ENCODE measurements at regions not wholly inside any gene's neighbourhood (a gene's known extent, or its start where the extent isn't known, plus 50 kb on each side); places are given as distances from the start of the nearest gene placed in this dataset.

GRCh38 chr2:193250389-193250788 lies 1055.7 kb upstream of the TMEFF2 start:
- TF ChIP-seq CTCF (IDR thresholded peaks at IDR 0.05; ENCODE audit: low read depth, low read length) (no peak), EZH2phosphoT487 (IDR thresholded peaks at IDR 0.05; ENCODE audit: low read depth) (no peak)
- Histone ChIP-seq H3K9ac (ENCODE audit: low read length) (no peak overlapping the region), H3K27ac (ENCODE audit: low read length) (no peak overlapping the region), H3K4me1 (ENCODE audit: low read length) (no peaks in the 10 kb centered on the region), H3K4me3 (ENCODE audit: low read length) (no peak overlapping the region), H2AFZ (ENCODE audit: low read depth, low read length) (no peak overlapping the region), H3K27me3 (ENCODE audit: low read depth, low read length) (no peaks in the 10 kb centered on the region), H4K20me1 (ENCODE audit: insufficient read depth, low read length) (no peaks in the 10 kb centered on the region), H3K9me3 (ENCODE audit: insufficient read depth, low read length) (no peaks in the 10 kb centered on the region), H3K4me2 (ENCODE audit: low read length) (no peak overlapping the region), H3K36me3 (replicated peaks; ENCODE audit: low read depth, low read length) (no peaks in the 10 kb centered on the region), H3K79me2 (ENCODE audit: low read length) (no peaks in the 10 kb centered on the region)

GRCh38 chr2:193240752-193241151 lies 1046.0 kb upstream of the TMEFF2 start:
- no peaks in the 10 kb centered on the region for H4K20me1 ChIP-seq (ENCODE audit: insufficient read depth, low read length)
- no peak overlapping the region for H3K9ac ChIP-seq (ENCODE audit: low read length)
- 0 out of 2 replicates have a peak, but pooled peaks cover 4% of the 10 kb centered on the region for H3K4me1 ChIP-seq (ENCODE audit: low read length)
- no peaks in the 10 kb centered on the region for H3K27me3 ChIP-seq (ENCODE audit: low read depth, low read length)
- no peak overlapping the region for H3K4me3 ChIP-seq (ENCODE audit: low read length)
- TF ChIP-seq EZH2phosphoT487 (IDR thresholded peaks at IDR 0.05; ENCODE audit: low read depth), result no peak
- TF ChIP-seq CTCF (IDR thresholded peaks at IDR 0.05; ENCODE audit: low read depth, low read length), result peak; percentile 45
- H3K4me2 ChIP-seq (ENCODE audit: low read length), result no peak overlapping the region
- no peaks in the 10 kb centered on the region for H3K9me3 ChIP-seq (ENCODE audit: insufficient read depth, low read length)
- no peaks in the 10 kb centered on the region for H3K79me2 ChIP-seq (ENCODE audit: low read length)
- H2AFZ ChIP-seq (ENCODE audit: low read depth, low read length), result 0 out of 2 replicates have a peak overlapping the region, but pooled peaks have one; percentile 31
- H3K36me3 ChIP-seq (replicated peaks; ENCODE audit: low read depth, low read length), result no peaks in the 10 kb centered on the region
- no peak overlapping the region for H3K27ac ChIP-seq (ENCODE audit: low read length)

- TF ChIP-seq CTCF (IDR thresholded peaks at IDR 0.05; ENCODE audit: low read depth, low read length) (no peak), EZH2phosphoT487 (IDR thresholded peaks at IDR 0.05; ENCODE audit: low read depth) (no peak)
- Histone ChIP-seq H3K9me3 (ENCODE audit: insufficient read depth, low read length) (no peaks in the 10 kb centered on the region), H4K20me1 (ENCODE audit: insufficient read depth, low read length) (no peaks in the 10 kb centered on the region), H3K27me3 (ENCODE audit: low read depth, low read length) (no peaks in the 10 kb centered on the region), H3K4me3 (ENCODE audit: low read length) (no peak overlapping the region), H3K36me3 (replicated peaks; ENCODE audit: low read depth, low read length) (no peaks in the 10 kb centered on the region), H3K79me2 (ENCODE audit: low read length) (no peaks in the 10 kb centered on the region), H2AFZ (ENCODE audit: low read depth, low read length) (no peak overlapping the region), H3K9ac (ENCODE audit: low read length) (no peak overlapping the region), H3K4me1 (ENCODE audit: low read length) (no peaks in the 10 kb centered on the region), H3K27ac (ENCODE audit: low read length) (no peak overlapping the region), H3K4me2 (ENCODE audit: low read length) (no peak overlapping the region)
These were observed 1036.9 kb upstream of the TMEFF2 start for GRCh38 chr2:193231634-193232033.

- Histone ChIP-seq H3K4me3 (ENCODE audit: low read length) (no peak overlapping the region), H3K36me3 (replicated peaks; ENCODE audit: low read depth, low read length) (no peaks in the 10 kb centered on the region), H3K9me3 (ENCODE audit: insufficient read depth, low read length) (no peaks in the 10 kb centered on the region), H3K4me1 (ENCODE audit: low read length) (no peaks in the 10 kb centered on the region), H3K27me3 (ENCODE audit: low read depth, low read length) (no peaks in the 10 kb centered on the region), H3K4me2 (ENCODE audit: low read length) (no peak overlapping the region), H3K27ac (ENCODE audit: low read length) (no peak overlapping the region), H3K79me2 (ENCODE audit: low read length) (no peaks in the 10 kb centered on the region), H2AFZ (ENCODE audit: low read depth, low read length) (no peak overlapping the region), H3K9ac (ENCODE audit: low read length) (no peak overlapping the region), H4K20me1 (ENCODE audit: insufficient read depth, low read length) (no peaks in the 10 kb centered on the region)
- no peak for TF ChIP-seq EZH2phosphoT487 (IDR thresholded peaks at IDR 0.05; ENCODE audit: low read depth)
- TF ChIP-seq CTCF (IDR thresholded peaks at IDR 0.05; ENCODE audit: low read depth, low read length), result 0 out of 2 replicates have a peak, but pooled peaks have one; percentile 5
These were observed 1033.5 kb upstream of the TMEFF2 start for GRCh38 chr2:193228276-193228675.
